Osteocyte (in vitro differentiated cells): ENCODE measurements at regions not wholly inside any gene's neighbourhood (a gene's known extent, or its start where the extent isn't known, plus 50 kb on each side); places are given as distances from the start of the nearest gene placed in this dataset.

Experiments used
- DNase-seq: peaks from one replicate; pipeline ENCODE4 v3.0.0; 2021; ENCODE audit warnings: mixed read lengths; ENCODE audit not compliant: unreplicated experiment; ENCODE audit errors: extremely low spot score
- H3K27ac Mint-ChIP-seq: one replicate; pipeline ENCODE4 v1.8.0; 2021; ENCODE audit warnings: mild to moderate bottlenecking, mixed read lengths; ENCODE audit not compliant: unreplicated experiment
- H3K27me3 Mint-ChIP-seq: one replicate; pipeline ENCODE4 v1.8.0; 2021; ENCODE audit warnings: mixed read lengths; ENCODE audit not compliant: unreplicated experiment
- H3K36me3 Mint-ChIP-seq: one replicate; pipeline ENCODE4 v1.8.0; 2021; ENCODE audit warnings: mixed read lengths; ENCODE audit not compliant: unreplicated experiment
- H3K4me1 Mint-ChIP-seq: one replicate; pipeline ENCODE4 v1.8.0; 2021; ENCODE audit warnings: mixed read lengths; ENCODE audit not compliant: unreplicated experiment
- H3K4me3 Mint-ChIP-seq: one replicate; pipeline ENCODE4 v1.8.0; 2021; ENCODE audit warnings: mild to moderate bottlenecking, moderate library complexity, mixed read lengths; ENCODE audit not compliant: unreplicated experiment
- H3K9me3 Mint-ChIP-seq: one replicate; pipeline ENCODE4 v1.8.0; 2021; ENCODE audit warnings: mixed read lengths; ENCODE audit not compliant: unreplicated experiment
- CTCF ChIP-seq: fragments of 200-600 bp; sonication (generic); IDR thresholded peaks from 2 replicates; pipeline ENCODE4 v1.5.0; 2021; ENCODE audit warnings: antibody characterized with exemption, mild to moderate bottlenecking, moderate library complexity

GRCh38 chr11:11740836-11741235 is 100.9 kb upstream of the USP47 start:
- H3K27ac Mint-ChIP-seq: no peak overlapping the region
- no peak overlapping the region for H3K4me3 Mint-ChIP-seq
- H3K36me3 Mint-ChIP-seq: no peaks in the 10 kb centered on the region
- no peak for TF ChIP-seq CTCF
- DNase-seq: no peak
- no peaks in the 10 kb centered on the region for H3K4me1 Mint-ChIP-seq
- peaks cover 20% of the 10 kb centered on the region for H3K27me3 Mint-ChIP-seq
- H3K9me3 Mint-ChIP-seq: no peaks in the 10 kb centered on the region

DNA sequence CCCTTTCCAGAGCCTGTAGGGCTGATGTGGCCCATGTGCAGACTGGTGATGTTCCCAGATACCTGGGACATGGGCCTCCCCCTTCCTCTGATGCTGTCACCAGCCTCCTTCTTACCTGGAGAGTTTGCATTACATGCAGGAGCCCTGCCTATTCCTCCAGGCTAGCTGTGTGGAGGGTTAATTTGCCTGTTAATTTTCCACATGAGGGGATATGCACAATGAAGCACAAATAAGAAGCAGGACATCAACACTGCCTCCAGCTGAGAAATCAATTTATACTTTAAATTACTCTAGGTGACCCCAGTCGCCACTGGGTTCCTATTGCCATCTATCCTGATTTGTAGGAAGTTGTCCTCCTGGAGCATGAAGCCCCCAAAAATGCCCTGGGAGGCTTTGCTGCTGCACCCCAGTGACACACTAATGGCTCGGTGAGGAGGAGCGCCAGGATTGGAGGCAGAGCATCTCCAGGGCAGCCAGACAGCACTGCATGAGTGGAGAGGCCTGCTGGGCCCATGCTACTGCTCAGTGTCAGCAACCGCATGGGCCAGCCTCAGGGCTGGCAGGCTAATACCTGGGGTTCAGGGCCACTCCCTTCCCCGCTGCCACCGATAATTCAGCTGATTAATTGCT is 101.6 kb upstream of the USP47 start:
- Mint-ChIP-seq H3K4me1 (no peaks in the 10 kb centered on the region), H3K9me3 (no peaks in the 10 kb centered on the region), H3K27me3 (peaks cover 22% of the 10 kb centered on the region), H3K36me3 (no peaks in the 10 kb centered on the region), H3K27ac (no peak overlapping the region), H3K4me3 (no peak overlapping the region)
- DNase-seq: no peak
- TF ChIP-seq CTCF: no peak

DNA sequence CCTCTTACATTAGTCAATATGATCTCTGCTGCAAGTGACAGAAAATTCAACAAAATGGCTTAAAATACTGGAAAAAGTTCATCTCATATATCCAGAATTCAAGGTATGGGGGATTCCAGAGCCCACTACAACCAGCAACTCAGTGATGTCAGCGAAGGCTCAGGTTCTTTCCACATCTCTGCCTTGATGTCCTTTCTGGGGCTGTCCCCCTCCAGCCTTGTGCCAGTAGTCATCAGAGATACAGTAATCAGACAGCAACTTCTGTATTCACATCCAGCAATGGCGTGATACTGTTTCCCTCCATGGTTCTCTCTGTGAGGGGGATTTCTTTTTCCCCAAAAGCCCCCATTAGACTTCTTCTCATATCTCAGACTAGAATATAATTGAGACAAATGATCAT is 103.4 kb upstream of the USP47 start:
- Mint-ChIP-seq H3K27ac (no peak overlapping the region), H3K27me3 (peaks cover 28% of the 10 kb centered on the region), H3K36me3 (no peaks in the 10 kb centered on the region), H3K4me1 (no peaks in the 10 kb centered on the region), H3K9me3 (no peaks in the 10 kb centered on the region), H3K4me3 (no peak overlapping the region)
- no peak for DNase-seq
- no peak for TF ChIP-seq CTCF

GRCh38 chr11:11735586-11735985 is 106.2 kb upstream of the USP47 start:
- Mint-ChIP-seq H3K27me3 (peaks cover 34% of the 10 kb centered on the region), H3K9me3 (no peaks in the 10 kb centered on the region), H3K4me3 (no peak overlapping the region), H3K4me1 (no peaks in the 10 kb centered on the region), H3K27ac (no peak overlapping the region), H3K36me3 (no peaks in the 10 kb centered on the region)
- TF ChIP-seq CTCF: no peak
- no peak for DNase-seq

- no peak overlapping the region for H3K4me3 Mint-ChIP-seq
- no peak for TF ChIP-seq CTCF
- H3K4me1 Mint-ChIP-seq: no peaks in the 10 kb centered on the region
- no peak for DNase-seq
- peaks cover 34% of the 10 kb centered on the region for H3K27me3 Mint-ChIP-seq
- H3K36me3 Mint-ChIP-seq: no peaks in the 10 kb centered on the region
- no peaks in the 10 kb centered on the region for H3K9me3 Mint-ChIP-seq
- H3K27ac Mint-ChIP-seq: no peak overlapping the region
Observed at GRCh38 chr11:11733246-11733747, 108.5 kb upstream of the USP47 start.
